ENCODE measurements at regions not wholly inside any gene's neighbourhood (a gene's known extent, or its start where the extent isn't known, plus 50 kb on each side); places are given as distances from the start of the nearest gene placed in this dataset.
"Not testable (repeated sequence)": the region's sequence is repeated elsewhere in the genome, so short reads cannot be mapped to it uniquely, and the experiment has no call there.

DNA sequence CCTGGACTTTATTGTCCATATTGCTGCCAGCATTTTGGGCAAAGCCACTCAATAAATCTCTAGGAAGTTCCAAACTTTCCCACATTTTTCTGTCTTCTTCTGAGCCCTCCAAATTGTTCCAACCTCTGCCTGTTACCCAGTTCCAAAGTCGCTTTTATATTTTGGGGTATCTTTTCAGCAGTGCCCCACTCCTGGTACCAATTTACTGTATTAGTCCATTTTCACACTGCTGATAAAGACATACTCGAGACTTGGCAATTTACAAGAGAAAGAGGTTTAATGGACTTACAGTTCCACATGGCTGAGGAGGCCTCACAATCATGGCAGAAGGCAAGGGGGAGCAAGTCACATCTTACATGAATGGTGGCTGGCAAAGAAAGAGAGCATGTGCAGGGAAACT lies 53.4 kb downstream of the AHSP start:
- DNase-seq; POLR2A ChIA-PET; H3K27me3 Mint-ChIP-seq; H3K27ac Mint-ChIP-seq; CTCF ChIA-PET; H3K4me3 Mint-ChIP-seq; H3K4me1 Mint-ChIP-seq; H3K36me3 Mint-ChIP-seq (ENCODE audit: low read depth): not testable (repeated sequence)
- H3K9me3 Mint-ChIP-seq: peaks cover 39% of the 10 kb centered on the region

DNA sequence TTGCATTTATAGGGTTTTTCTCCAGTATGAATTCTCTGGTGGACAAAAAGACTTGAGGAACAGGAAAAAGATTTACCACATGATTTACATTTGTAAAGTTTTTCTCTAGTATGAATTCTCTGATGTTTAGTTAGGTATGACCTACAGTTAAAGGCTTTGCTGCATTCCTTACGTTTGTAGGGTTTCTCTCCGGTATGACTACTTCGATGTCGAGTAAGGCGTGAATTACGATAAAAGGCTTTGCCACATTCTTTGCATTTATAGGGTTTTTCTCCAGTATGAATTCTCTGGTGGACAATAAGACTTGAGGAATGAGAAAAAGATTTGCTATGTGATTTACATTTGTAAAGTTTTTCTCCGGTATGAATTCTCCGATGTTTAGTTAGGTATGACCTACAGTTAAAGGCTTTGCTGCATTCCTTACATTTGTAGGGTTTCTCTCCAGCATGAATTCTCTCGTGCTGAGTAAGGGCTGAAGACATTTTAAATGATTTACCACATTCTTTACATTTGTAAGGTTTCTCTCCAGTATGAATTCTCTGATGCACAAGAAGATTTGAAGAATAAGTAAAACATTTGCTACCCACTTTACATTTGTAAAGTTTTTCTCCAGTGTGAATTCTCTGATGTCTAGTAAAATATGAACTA lies 74.2 kb downstream of the AHSP start:
- H3K27me3 Mint-ChIP-seq, DNase-seq, CTCF ChIA-PET, H3K27ac Mint-ChIP-seq, H3K4me3 Mint-ChIP-seq, H3K4me1 Mint-ChIP-seq, POLR2A ChIA-PET: not testable (repeated sequence)
- Mint-ChIP-seq H3K36me3 (ENCODE audit: low read depth) (peaks cover 15% of the 10 kb centered on the region), H3K9me3 (peaks cover 56% of the 10 kb centered on the region)

DNA sequence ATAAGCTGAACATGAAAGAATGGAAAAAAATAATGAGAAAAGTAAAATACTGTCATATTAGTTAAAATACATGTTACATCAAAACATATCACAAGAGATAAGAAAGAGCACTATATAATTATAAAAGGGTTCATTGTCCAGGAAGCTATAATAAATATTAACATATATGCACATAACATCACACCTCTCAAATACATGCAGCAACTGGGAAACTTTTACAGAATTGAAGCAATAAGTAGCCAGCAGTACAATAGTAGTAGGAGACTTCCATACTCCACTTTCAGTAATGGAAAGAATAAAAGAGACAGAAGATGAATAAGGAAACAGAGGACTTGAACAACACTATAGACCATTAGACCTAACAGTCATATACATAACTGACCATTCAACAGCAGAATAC lies 90.4 kb downstream of the AHSP start:
- peaks cover 20% of the 10 kb centered on the region for H3K9me3 Mint-ChIP-seq
- H3K4me3 Mint-ChIP-seq: no peak overlapping the region
- H3K36me3 Mint-ChIP-seq (ENCODE audit: low read depth): no peaks in the 10 kb centered on the region
- no peaks in the 10 kb centered on the region for H3K4me1 Mint-ChIP-seq
- POLR2A ChIA-PET: no interaction called here
- CTCF ChIA-PET: no interaction called here
- no peak for DNase-seq
- H3K27ac Mint-ChIP-seq: no peak overlapping the region
- H3K27me3 Mint-ChIP-seq: no peaks in the 10 kb centered on the region

DNA sequence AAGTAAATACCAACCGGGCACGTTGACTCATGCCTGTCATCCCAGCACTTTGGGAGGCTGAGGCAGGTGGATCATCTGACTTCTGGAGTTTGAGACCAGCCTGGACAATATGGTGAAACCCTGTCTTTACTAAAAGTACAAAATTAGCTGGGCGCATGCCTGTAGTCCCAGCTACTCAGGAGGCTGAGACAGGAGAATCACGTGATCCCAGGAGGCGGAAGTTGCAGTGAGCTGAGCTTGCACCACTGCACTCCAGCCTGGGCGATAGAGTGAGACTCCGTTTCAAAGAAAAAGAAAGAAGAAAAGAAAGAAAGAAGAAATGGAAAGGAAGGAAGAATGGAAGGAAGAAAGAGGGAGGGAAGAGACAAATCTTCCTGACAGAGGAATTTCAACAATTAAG lies 108.7 kb downstream of the AHSP start:
- no peaks in the 10 kb centered on the region for H3K36me3 Mint-ChIP-seq (ENCODE audit: low read depth)
- POLR2A ChIA-PET: no interaction called here

DNA sequence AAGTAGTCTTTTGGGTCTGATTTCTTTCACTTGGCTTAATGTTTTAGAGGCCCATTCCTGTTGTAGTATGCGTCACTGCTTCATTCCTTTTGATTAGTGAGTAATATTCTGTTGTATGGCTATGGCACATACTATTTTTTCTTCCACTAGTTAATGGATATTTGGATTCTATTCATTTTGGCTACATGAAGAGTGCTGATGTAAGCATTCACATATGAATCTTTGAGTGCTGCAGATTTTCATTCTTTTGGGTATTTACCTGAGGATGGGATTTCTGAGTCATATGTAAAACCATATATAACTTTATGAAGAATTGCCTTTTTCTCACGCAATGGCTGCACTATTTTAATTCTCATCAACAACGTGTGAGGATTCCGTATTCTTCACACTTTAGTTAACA lies 113.6 kb downstream of the AHSP start:
- Mint-ChIP-seq H3K36me3 (ENCODE audit: low read depth) (no peaks in the 10 kb centered on the region), H3K4me3 (no peak overlapping the region), H3K27me3 (peaks cover 3% of the 10 kb centered on the region), H3K9me3 (peaks cover 15% of the 10 kb centered on the region), H3K4me1 (no peaks in the 10 kb centered on the region), H3K27ac (no peak overlapping the region)
- DNase-seq: no peak
- POLR2A ChIA-PET: no interaction called here
- CTCF ChIA-PET: no interaction called here

More for the DNA sequence above, 108.7 kb downstream of the AHSP start:
- no peaks in the 10 kb centered on the region for H3K4me1 Mint-ChIP-seq
- no peak for DNase-seq
- CTCF ChIA-PET: no interaction called here
- H3K27ac Mint-ChIP-seq: no peak overlapping the region
- H3K9me3 Mint-ChIP-seq: peaks cover 9% of the 10 kb centered on the region
- H3K4me3 Mint-ChIP-seq: no peak overlapping the region
- peaks cover 3% of the 10 kb centered on the region for H3K27me3 Mint-ChIP-seq

DNA sequence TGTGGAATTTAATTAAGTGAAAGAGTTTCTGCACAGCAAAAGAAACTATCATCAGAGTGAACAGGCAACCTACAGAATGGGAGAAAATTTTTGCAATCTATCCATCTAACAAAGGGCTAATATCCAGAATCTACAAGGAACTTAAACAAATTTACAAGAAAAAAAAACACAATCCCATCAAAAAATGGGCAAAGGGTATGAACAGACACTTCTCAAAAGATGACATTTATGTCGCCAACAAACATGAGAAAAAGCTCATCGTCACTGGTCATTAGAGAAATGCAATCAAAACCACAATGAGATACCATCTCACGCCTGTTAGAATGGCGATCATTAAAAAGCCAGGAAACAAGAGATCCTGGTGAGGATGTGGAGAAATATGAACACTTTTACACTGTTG lies 128.0 kb downstream of the AHSP start:
- CTCF ChIA-PET; H3K4me1 Mint-ChIP-seq; DNase-seq; H3K27ac Mint-ChIP-seq; H3K4me3 Mint-ChIP-seq; H3K27me3 Mint-ChIP-seq; POLR2A ChIA-PET; H3K36me3 Mint-ChIP-seq (ENCODE audit: low read depth): not testable (repeated sequence)
- peaks cover 11% of the 10 kb centered on the region for H3K9me3 Mint-ChIP-seq

DNA sequence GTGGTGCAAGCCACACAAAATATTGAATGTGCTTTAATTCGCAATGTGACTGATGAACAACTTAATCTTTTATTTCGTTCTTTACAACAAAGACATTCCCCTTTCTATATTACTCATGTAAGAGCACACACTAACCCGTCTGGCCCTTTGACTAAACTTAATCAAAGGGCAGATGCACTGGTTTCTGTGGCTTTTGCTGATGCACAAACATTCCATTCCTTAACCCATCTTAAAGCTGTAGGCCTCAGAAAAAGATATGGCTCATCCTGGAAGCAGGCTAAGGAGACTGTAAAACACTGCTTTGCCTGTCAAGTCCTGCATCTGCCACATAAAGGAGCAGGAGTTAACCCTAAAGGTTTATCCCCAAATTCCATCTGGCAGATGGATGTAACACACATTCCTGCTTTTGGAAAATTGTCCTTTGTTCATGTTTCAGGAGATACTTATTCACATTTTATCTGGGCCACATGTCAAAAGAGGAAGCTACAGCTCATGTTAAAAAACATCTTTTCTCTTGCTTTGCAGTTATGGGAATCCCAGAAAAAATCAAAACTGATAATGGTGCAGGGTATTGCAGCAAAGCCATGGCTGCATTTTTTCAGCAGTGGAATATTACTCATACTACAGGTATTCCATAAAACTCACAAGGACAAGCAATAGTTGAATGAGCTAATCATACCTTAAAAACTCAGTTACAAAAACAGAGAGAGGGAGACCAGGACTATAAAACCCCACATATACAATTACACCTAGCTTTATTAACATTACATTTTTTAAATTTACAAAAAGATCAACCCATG lies 137.2 kb downstream of the AHSP start:
- DNase-seq: no peak
- no peaks in the 10 kb centered on the region for H3K36me3 Mint-ChIP-seq (ENCODE audit: low read depth)
- CTCF ChIA-PET: no interaction called here
- POLR2A ChIA-PET: no interaction called here
- no peak overlapping the region for H3K4me3 Mint-ChIP-seq
- no peaks in the 10 kb centered on the region for H3K4me1 Mint-ChIP-seq
- H3K9me3 Mint-ChIP-seq: peaks cover 10% of the 10 kb centered on the region
- no peaks in the 10 kb centered on the region for H3K27me3 Mint-ChIP-seq
- no peak overlapping the region for H3K27ac Mint-ChIP-seq

DNA sequence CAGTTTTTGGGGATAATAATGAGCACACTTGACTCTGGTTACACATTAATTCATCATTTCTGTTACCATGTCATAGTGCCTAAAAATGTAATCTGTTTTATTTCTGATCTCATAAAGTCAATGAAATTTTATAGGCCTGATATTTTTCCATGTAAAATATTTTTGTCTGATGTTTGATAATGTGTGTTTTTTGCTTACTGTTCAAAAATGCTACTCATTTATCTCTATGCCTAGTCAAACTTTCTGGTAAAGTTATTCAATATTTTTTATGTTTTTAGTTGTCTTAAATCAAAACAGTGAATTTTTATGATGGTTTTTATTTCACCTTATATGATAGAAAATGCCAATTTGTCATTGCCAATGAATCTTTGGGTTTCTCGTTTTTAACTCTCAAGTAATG lies 147.0 kb downstream of the AHSP start:
- ChIA-PET POLR2A (no interaction called here), CTCF (no interaction called here)
- no peaks in the 10 kb centered on the region for H3K27me3 Mint-ChIP-seq
- DNase-seq: no peak
- no peaks in the 10 kb centered on the region for H3K36me3 Mint-ChIP-seq (ENCODE audit: low read depth)
- H3K9me3 Mint-ChIP-seq: peaks cover 24% of the 10 kb centered on the region
- H3K4me3 Mint-ChIP-seq: no peak overlapping the region
- H3K4me1 Mint-ChIP-seq: peaks cover 7% of the 10 kb centered on the region
- no peak overlapping the region for H3K27ac Mint-ChIP-seq

DNA sequence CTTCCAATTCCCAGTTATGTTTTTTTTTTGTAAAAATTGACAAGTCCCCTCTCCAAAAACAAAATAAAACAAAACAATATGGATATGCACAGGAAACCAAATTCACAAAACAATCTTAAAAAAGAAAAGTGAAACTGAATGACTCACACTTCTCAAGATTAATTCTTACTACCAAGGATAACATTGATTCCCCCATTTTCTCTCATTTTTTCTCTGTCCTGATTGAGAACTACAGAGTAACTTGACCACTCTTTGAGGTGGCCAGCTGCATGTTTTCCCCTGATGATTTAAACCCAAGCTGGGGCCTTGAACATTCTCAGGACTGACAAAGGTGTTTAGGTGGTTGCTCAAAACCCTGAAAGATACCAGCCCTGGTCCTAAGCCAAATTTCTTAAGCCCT lies 149.0 kb downstream of the AHSP start:
- H3K4me1 Mint-ChIP-seq: peaks cover 7% of the 10 kb centered on the region
- no peak overlapping the region for H3K27ac Mint-ChIP-seq
- ChIA-PET POLR2A (no interaction called here), CTCF (no interaction called here)
- no peaks in the 10 kb centered on the region for H3K27me3 Mint-ChIP-seq
- no peaks in the 10 kb centered on the region for H3K36me3 Mint-ChIP-seq (ENCODE audit: low read depth)
- H3K4me3 Mint-ChIP-seq: no peak overlapping the region
- peaks cover 21% of the 10 kb centered on the region for H3K9me3 Mint-ChIP-seq
- no peak for DNase-seq

DNA sequence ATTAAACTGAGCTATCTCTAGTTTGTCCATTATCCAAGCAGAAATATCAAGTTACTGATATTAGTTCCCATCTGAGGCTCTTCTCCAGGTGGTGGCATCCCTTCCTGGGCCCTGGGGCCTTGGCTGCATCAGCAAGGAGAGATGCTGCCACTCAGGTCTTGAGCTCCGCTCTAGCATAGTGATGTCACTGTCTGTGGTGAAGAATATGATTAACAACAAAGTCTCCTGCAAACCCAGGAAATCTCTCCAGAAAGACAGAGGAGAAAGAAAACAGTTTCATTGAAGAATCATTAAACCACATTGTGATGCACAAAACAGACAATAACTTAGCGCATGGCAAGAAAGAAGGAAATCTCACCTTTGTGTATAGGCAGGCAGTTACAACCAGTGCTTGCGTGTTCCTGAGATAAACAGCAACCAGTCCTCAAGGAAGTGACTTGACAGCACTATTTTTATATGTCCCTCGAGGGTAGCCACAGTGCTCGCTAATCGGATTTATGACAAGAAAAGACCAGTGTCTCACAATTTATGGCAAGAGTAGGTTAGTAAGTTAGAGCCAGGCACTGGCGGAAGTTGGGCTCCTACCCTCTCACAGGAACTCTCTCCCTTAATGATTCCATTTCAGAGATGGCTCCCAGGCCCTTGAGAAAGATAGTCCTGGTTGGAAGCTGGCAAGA lies 151.1 kb downstream of the AHSP start:
- H3K9me3 Mint-ChIP-seq: peaks cover 21% of the 10 kb centered on the region
- peaks cover 7% of the 10 kb centered on the region for H3K4me1 Mint-ChIP-seq
- no peak overlapping the region for H3K4me3 Mint-ChIP-seq
- H3K27me3 Mint-ChIP-seq: no peaks in the 10 kb centered on the region
- POLR2A ChIA-PET: no interaction called here
- no peak overlapping the region for H3K27ac Mint-ChIP-seq
- no peaks in the 10 kb centered on the region for H3K36me3 Mint-ChIP-seq (ENCODE audit: low read depth)
- CTCF ChIA-PET: no interaction called here
- no peak for DNase-seq

DNA sequence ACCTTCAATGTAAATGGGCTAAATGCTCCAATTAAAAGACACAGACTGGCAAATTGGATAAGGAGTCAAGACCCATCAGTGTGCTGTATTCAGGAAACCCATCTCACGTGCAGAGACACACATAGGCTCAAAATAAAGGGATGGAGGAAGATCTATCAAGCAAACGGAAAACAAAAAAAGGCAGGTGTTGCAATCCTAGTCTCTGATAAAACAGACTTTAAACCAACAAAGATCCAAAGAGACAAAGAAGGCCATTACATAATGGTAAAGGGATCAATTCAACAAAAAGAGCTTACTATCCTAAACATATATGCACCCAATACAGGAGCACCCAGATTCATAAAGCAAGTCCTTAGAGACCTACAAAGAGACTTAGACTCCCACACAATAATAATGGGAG lies 161.6 kb downstream of the AHSP start:
- H3K4me3 Mint-ChIP-seq; POLR2A ChIA-PET; CTCF ChIA-PET; H3K27me3 Mint-ChIP-seq; DNase-seq; H3K27ac Mint-ChIP-seq; H3K36me3 Mint-ChIP-seq (ENCODE audit: low read depth); H3K4me1 Mint-ChIP-seq: not testable (repeated sequence)
- H3K9me3 Mint-ChIP-seq: peaks cover 27% of the 10 kb centered on the region

DNA sequence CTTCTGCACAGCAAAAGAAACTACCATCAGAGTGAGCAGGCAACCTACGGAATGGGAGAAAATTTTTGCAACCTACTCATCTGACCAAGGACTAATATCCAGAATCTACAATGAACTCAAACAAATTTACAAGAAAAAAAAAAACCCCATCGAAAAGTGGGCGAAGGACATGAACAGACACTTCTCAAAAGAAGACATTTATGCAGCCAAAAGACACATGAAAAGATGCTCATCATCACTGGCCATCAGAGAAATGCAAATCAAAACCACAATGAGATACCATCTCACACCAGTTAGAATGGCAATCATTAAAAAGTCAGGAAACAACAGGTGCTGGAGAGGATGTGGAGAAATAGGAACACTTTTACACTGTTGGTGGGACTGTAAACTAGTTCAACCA lies 164.6 kb downstream of the AHSP start:
- peaks cover 18% of the 10 kb centered on the region for H3K9me3 Mint-ChIP-seq

DNA sequence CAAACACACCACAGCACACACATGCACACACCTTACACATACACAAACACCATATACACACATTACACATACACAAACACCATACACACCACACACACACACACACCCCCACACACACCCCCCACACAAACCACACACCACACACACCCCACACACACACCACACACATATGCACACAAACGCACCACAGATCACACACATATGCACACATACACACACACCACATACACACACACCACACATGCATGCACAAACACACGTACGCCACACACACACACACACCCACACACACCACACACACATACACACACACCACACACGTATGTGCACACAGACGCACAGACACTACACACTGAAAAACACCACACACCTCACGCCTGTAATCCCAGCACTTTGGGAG lies 166.0 kb downstream of the AHSP start:
- Mint-ChIP-seq H3K4me3 (no peak overlapping the region), H3K4me1 (peaks cover 4% of the 10 kb centered on the region), H3K27me3 (peaks cover 2% of the 10 kb centered on the region), H3K9me3 (peaks cover 20% of the 10 kb centered on the region), H3K27ac (no peak overlapping the region), H3K36me3 (ENCODE audit: low read depth) (no peaks in the 10 kb centered on the region)
- ChIA-PET CTCF (interaction anchor here (1.0 kb wide), 1 partner anchor 175 kb away, joined by 4 read pairs; no protein-coding TSS in a partner anchor), POLR2A (no interaction called here)
- DNase-seq: no peak

More for the DNA sequence above, 164.6 kb downstream of the AHSP start:
- CTCF ChIA-PET; H3K27ac Mint-ChIP-seq; H3K36me3 Mint-ChIP-seq (ENCODE audit: low read depth); POLR2A ChIA-PET; H3K4me1 Mint-ChIP-seq; H3K27me3 Mint-ChIP-seq; DNase-seq; H3K4me3 Mint-ChIP-seq: not testable (repeated sequence)

DNA sequence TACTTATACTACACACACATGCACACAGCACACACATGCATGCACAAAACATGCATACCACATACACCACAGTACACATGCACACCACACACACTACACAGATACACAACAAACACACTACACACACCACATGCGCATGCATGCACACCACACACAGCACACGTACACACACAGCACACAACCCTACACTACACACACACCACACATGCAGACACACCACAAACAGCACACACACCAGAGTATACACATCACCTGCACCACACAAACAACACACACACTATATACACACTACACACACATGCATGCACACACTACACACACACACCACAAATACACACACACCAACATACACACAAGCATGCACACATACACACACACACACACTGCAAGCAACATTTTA lies 166.8 kb downstream of the AHSP start:
- peaks cover 20% of the 10 kb centered on the region for H3K9me3 Mint-ChIP-seq
- ChIA-PET CTCF (no interaction called here), POLR2A (no interaction called here)
- no peak overlapping the region for H3K27ac Mint-ChIP-seq
- peaks cover 4% of the 10 kb centered on the region for H3K4me1 Mint-ChIP-seq
- H3K36me3 Mint-ChIP-seq (ENCODE audit: low read depth): no peaks in the 10 kb centered on the region
- no peak overlapping the region for H3K4me3 Mint-ChIP-seq
- H3K27me3 Mint-ChIP-seq: peaks cover 2% of the 10 kb centered on the region
- no peak for DNase-seq

Data from activated CD4-positive, alpha-beta memory T cell treated with anti-CD3 and anti-CD28 coated beads, Interleukin-2, amount 10 ng/mL, durations not matched to agents 7 days and 5 days (primary cell).